ENCODE measurements at regions not wholly inside any gene's neighbourhood (a gene's known extent, or its start where the extent isn't known, plus 50 kb on each side); places are given as distances from the start of the nearest gene placed in this dataset.

GRCh38 chr2:63735931-63736330, 105.8 kb upstream of the UGP2 start:
- TF ChIP-seq POLR2AphosphoS5 (IDR thresholded peaks at IDR 0.05) (no peak), CTCF (IDR thresholded peaks at IDR 0.05) (no peak)
